ENCODE measurements at regions not wholly inside any gene's neighbourhood (a gene's known extent, or its start where the extent isn't known, plus 50 kb on each side); places are given as distances from the start of the nearest gene placed in this dataset.

- DNase-seq, result no peak
Observed at GRCh38 chr21:14869984-14870852, 194.6 kb downstream of the NRIP1 start.

GRCh38 chr21:14866859-14867765 is 197.7 kb downstream of the NRIP1 start:
- DNase-seq, result no peak

GRCh38 chr21:14864211-14865021 is 200.4 kb downstream of the NRIP1 start:
- DNase-seq, result no peak

- DNase-seq, result no peak
Observed at GRCh38 chr21:14863745-14864210, 201.0 kb downstream of the NRIP1 start.

- DNase-seq, result no peak
Observed at GRCh38 chr21:14862794-14863720, 201.7 kb downstream of the NRIP1 start.

- DNase-seq, result no peak
Observed at GRCh38 chr21:14858311-14858710, 206.5 kb downstream of the NRIP1 start.

GRCh38 chr21:14857529-14857928 is 207.3 kb downstream of the NRIP1 start:
- no peak for DNase-seq

- no peak for DNase-seq
Observed at GRCh38 chr21:14850394-14850793, 214.4 kb downstream of the NRIP1 start.

GRCh38 chr21:14846621-14847020 is 218.2 kb downstream of the NRIP1 start:
- DNase-seq, result no peak

- DNase-seq, result no peak
Observed at GRCh38 chr21:14844001-14844400, 220.8 kb downstream of the NRIP1 start.

- no peak for DNase-seq
Observed at GRCh38 chr21:14842601-14843000, 222.2 kb downstream of the NRIP1 start.

- no peak for DNase-seq
Observed at GRCh38 chr21:14841511-14842472, 223.0 kb downstream of the NRIP1 start.

GRCh38 chr21:14838400-14838799 is 226.4 kb downstream of the NRIP1 start:
- no peak for DNase-seq

GRCh38 chr21:14836950-14837349 is 227.8 kb downstream of the NRIP1 start:
- no peak for DNase-seq

GRCh38 chr21:14833666-14834351 is 231.0 kb downstream of the NRIP1 start:
- no peak for DNase-seq

- DNase-seq, result no peak
Observed at GRCh38 chr21:14833241-14833640, 231.6 kb downstream of the NRIP1 start.

GRCh38 chr21:14830307-14830706 is 234.5 kb downstream of the NRIP1 start:
- no peak for DNase-seq

GRCh38 chr21:14829685-14830084 is 235.1 kb downstream of the NRIP1 start:
- DNase-seq, result no peak

GRCh38 chr21:14827468-14827867 is 237.3 kb downstream of the NRIP1 start:
- DNase-seq, result no peak

- DNase-seq, result no peak
Observed at GRCh38 chr21:14826630-14827029, 238.2 kb downstream of the NRIP1 start.
